ENCODE measurements at regions not wholly inside any gene's neighbourhood (a gene's known extent, or its start where the extent isn't known, plus 50 kb on each side); places are given as distances from the start of the nearest gene placed in this dataset.

- no TSS peak for BruUV-seq (replicated peaks)
- DNase-seq (ENCODE audit: low read depth, low spot score) (no peak), ATAC-seq (no peak)
- Histone ChIP-seq H3K4me2 (ENCODE audit: low read length) (no peak overlapping the region), H3K36me3 (ENCODE audit: control insufficient read depth in 1 of 2, insufficient read depth in 2 of 2, low read length in 2 of 2) (no peaks in the 10 kb centered on the region), H3K4me1 (ENCODE audit: control insufficient read depth in 1 of 2, insufficient read depth in 2 of 2, low read length in 2 of 2) (no peaks in the 10 kb centered on the region), H3K9me2 (ENCODE audit: insufficient read depth) (no peaks in the 10 kb centered on the region; the same call in 1 of the 2 replicates), H4K20me1 (ENCODE audit: insufficient read depth) (no peaks in the 10 kb centered on the region), H3K79me2 (ENCODE audit: insufficient read depth, low read length) (no peaks in the 10 kb centered on the region), H3K9me3 (ENCODE audit: control insufficient read depth in 1 of 2, insufficient read depth in 1 of 2, low read depth in 1 of 2, low read length in 2 of 2) (no peaks in the 10 kb centered on the region), H3K9ac (ENCODE audit: low read length) (no peak overlapping the region), H3K27me3 (ENCODE audit: insufficient read depth, low read length) (no peaks in the 10 kb centered on the region), H3K27ac (ENCODE audit: low read depth, low read length) (no peak overlapping the region), H2AFZ (ENCODE audit: low read depth, low read length, poor library complexity, severe bottlenecking) (no peak overlapping the region), H3K4me3 (replicated peaks in 1 of 2; ENCODE audit: low read depth in 1 of 2, low read length in 2 of 2) (no peak overlapping the region)
- POLR2A ChIA-PET = no interaction called here
- TF ChIP-seq SP1 (IDR thresholded peaks at IDR 0.05; ENCODE audit: low read depth) (no peak), FOSL1 (IDR thresholded peaks at IDR 0.05; ENCODE audit: low read depth) (no peak), REST (IDR thresholded peaks at IDR 0.05; ENCODE audit: low read depth) (no peak), ZBTB33 (IDR thresholded peaks at IDR 0.05; ENCODE audit: extremely low read depth, insufficient replicate concordance, low read length) (no peak), EZH2phosphoT487 (IDR thresholded peaks at IDR 0.05; ENCODE audit: borderline replicate concordance) (no peak), POLR2AphosphoS5 (IDR thresholded peaks at IDR 0.05; ENCODE audit: low read depth, low read length) (no peak), EGR1 (IDR thresholded peaks at IDR 0.05; ENCODE audit: low read depth) (no peak), TCF7L2 (IDR thresholded peaks at IDR 0.05; ENCODE audit: borderline replicate concordance, extremely low read depth, insufficient read depth, insufficient read length) (no peak), SIN3A (IDR thresholded peaks at IDR 0.05; ENCODE audit: low read depth) (no peak), CTCF (IDR thresholded peaks at IDR 0.05 in 2 of 3, conservative IDR thresholded peaks at IDR 0.05 in 1 of 3; ENCODE audit: borderline replicate concordance in 1 of 3, insufficient read depth in 1 of 3, low read depth in 2 of 3, low read length in 2 of 3) (no peak), ELF1 (IDR thresholded peaks at IDR 0.05; ENCODE audit: borderline replicate concordance, low read depth) (no peak), ZNF274 (IDR thresholded peaks at IDR 0.05; ENCODE audit: low read depth, low read length) (no peak), ATF3 (IDR thresholded peaks at IDR 0.05) (no peak), POLR2A (IDR thresholded peaks at IDR 0.05; ENCODE audit: borderline replicate concordance, extremely low read depth, insufficient read depth, insufficient read length) (no peak), CEBPB (IDR thresholded peaks at IDR 0.05; ENCODE audit: low read depth) (no peak), MAX (IDR thresholded peaks at IDR 0.05) (no peak), ZFX (IDR thresholded peaks at IDR 0.05) (no peak), EZH2 (IDR thresholded peaks at IDR 0.05) (no peak), SRF (IDR thresholded peaks at IDR 0.05; ENCODE audit: low read depth) (no peak)
- intact Hi-C loops (cut with micrococcal nuclease) = no loop called here
- RAD21 ChIA-PET (ENCODE audit: low non-redundant PET in 1 of 2, low total read pairs in 2 of 2, uncharacterized antibody in 2 of 2, unreplicated experiment in 2 of 2) = no interaction called here
- CTCF ChIA-PET = no interaction called here
These were observed 488.4 kb downstream of the ENC1 start for GRCh38 chr5:74152136-74152535.
